ENCODE measurements at regions not wholly inside any gene's neighbourhood (a gene's known extent, or its start where the extent isn't known, plus 50 kb on each side); places are given as distances from the start of the nearest gene placed in this dataset.
"Not testable (repeated sequence)": the region's sequence is repeated elsewhere in the genome, so short reads cannot be mapped to it uniquely, and the experiment has no call there.

GRCh38 chr6:859936-860335 is 167.0 kb upstream of the EXOC2 start:
- peaks cover 0 to 2% (median 0%) of the 10 kb centered on the region in 7 donors for H3K9me3 Mint-ChIP-seq
- H3K27ac ChIP-seq (ENCODE audit: low read depth in 1 of 2, low read length in 2 of 2): no peak overlapping the region
- no peaks in the 10 kb centered on the region for H3K36me3 ChIP-seq (replicated peaks in 1 of 2; ENCODE audit: control insufficient read depth in 1 of 2, insufficient read depth in 2 of 2, low read length in 2 of 2)
- no peak overlapping the region for H2AFZ ChIP-seq (ENCODE audit: insufficient read depth, low read depth, low read length, poor library complexity, severe bottlenecking)
- no peak for DNase-seq
- H3K27me3 Mint-ChIP-seq (ENCODE audit: low read depth in 3 of 3): peaks cover 14 to 20% (median 18%) of the 10 kb centered on the region in 3 donors
- intact Hi-C loops (cut with micrococcal nuclease): no loop called here
- no peak overlapping the region for H3K4me3 ChIP-seq (replicated peaks in 1 of 3; ENCODE audit: low read depth in 2 of 3, low read length in 3 of 3)
- no peak overlapping the region for H3K9ac ChIP-seq (ENCODE audit: insufficient read depth, low read length, poor library complexity, severe bottlenecking)
- TF ChIP-seq, protein P1, sequence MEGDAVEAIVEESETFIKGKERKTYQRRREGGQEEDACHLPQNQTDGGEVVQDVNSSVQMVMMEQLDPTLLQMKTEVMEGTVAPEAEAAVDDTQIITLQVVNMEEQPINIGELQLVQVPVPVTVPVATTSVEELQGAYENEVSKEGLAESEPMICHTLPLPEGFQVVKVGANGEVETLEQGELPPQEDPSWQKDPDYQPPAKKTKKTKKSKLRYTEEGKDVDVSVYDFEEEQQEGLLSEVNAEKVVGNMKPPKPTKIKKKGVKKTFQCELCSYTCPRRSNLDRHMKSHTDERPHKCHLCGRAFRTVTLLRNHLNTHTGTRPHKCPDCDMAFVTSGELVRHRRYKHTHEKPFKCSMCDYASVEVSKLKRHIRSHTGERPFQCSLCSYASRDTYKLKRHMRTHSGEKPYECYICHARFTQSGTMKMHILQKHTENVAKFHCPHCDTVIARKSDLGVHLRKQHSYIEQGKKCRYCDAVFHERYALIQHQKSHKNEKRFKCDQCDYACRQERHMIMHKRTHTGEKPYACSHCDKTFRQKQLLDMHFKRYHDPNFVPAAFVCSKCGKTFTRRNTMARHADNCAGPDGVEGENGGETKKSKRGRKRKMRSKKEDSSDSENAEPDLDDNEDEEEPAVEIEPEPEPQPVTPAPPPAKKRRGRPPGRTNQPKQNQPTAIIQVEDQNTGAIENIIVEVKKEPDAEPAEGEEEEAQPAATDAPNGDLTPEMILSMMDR (IDR thresholded peaks at IDR 0.05): no peak
- H3K4me2 ChIP-seq (replicated peaks; ENCODE audit: extremely low read depth, low read length, poor library complexity, severe bottlenecking): no peak overlapping the region
- WGBS (ENCODE audit: insufficient coverage): 75% methylated on average over 1 of the region's 4 CpGs
- H4K20me1 ChIP-seq (ENCODE audit: insufficient read depth, low read length): no peaks in the 10 kb centered on the region
- no peaks in the 10 kb centered on the region for H3K79me2 ChIP-seq (ENCODE audit: insufficient read depth, low read length)
- peak overlapping the region in 1 of 7 donors; percentile 13 for H3K27ac Mint-ChIP-seq
- no peaks in the 10 kb centered on the region for H3K4me1 Mint-ChIP-seq
- H3K4me3 Mint-ChIP-seq: no peak overlapping the region
- peaks cover 3 to 22% of the 10 kb centered on the region in 2 donors for H3K27me3 ChIP-seq (ENCODE audit: control insufficient read depth in 2 of 2, insufficient read depth in 2 of 2, low read length in 2 of 2)
- no peaks in the 10 kb centered on the region for H3K4me1 ChIP-seq (ENCODE audit: control insufficient read depth in 1 of 2, insufficient read depth in 2 of 2, low read length in 2 of 2)
- H3K36me3 Mint-ChIP-seq: no peaks in the 10 kb centered on the region
- no peaks in the 10 kb centered on the region for H3K9me3 ChIP-seq (replicated peaks in 1 of 2; ENCODE audit: control insufficient read depth in 1 of 2, insufficient read depth in 1 of 2, low read length in 2 of 2)

- H3K4me1 ChIP-seq (ENCODE audit: control insufficient read depth in 1 of 2, insufficient read depth in 2 of 2, low read length in 2 of 2): no peaks in the 10 kb centered on the region
- no peaks in the 10 kb centered on the region for H3K9me3 ChIP-seq (replicated peaks in 1 of 2; ENCODE audit: control insufficient read depth in 1 of 2, insufficient read depth in 1 of 2, low read length in 2 of 2)
- H3K79me2 ChIP-seq (ENCODE audit: insufficient read depth, low read length): no peaks in the 10 kb centered on the region
- peaks cover 6 to 8% (median 7%) of the 10 kb centered on the region in 3 donors for H3K27me3 Mint-ChIP-seq (ENCODE audit: low read depth in 3 of 3)
- TF ChIP-seq, protein P1 (IDR thresholded peaks at IDR 0.05): no peak
- no peak overlapping the region for H3K9ac ChIP-seq (ENCODE audit: insufficient read depth, low read length, poor library complexity, severe bottlenecking)
- H3K36me3 Mint-ChIP-seq: no peaks in the 10 kb centered on the region
- H3K4me3 Mint-ChIP-seq: no peak overlapping the region
- no peaks in the 10 kb centered on the region for H4K20me1 ChIP-seq (ENCODE audit: insufficient read depth, low read length)
- peaks cover 0 to 6% (median 2%) of the 10 kb centered on the region in 7 donors for H3K9me3 Mint-ChIP-seq
- H3K36me3 ChIP-seq (replicated peaks in 1 of 2; ENCODE audit: control insufficient read depth in 1 of 2, insufficient read depth in 2 of 2, low read length in 2 of 2): no peaks in the 10 kb centered on the region
- no peaks in the 10 kb centered on the region for H3K4me1 Mint-ChIP-seq
- no peak overlapping the region for H3K4me2 ChIP-seq (replicated peaks; ENCODE audit: extremely low read depth, low read length, poor library complexity, severe bottlenecking)
- H2AFZ ChIP-seq (ENCODE audit: insufficient read depth, low read depth, low read length, poor library complexity, severe bottlenecking): no peak overlapping the region
- WGBS (ENCODE audit: insufficient coverage): 88% methylated on average over 9 of the region's 12 CpGs
- peaks cover 0 to 4% of the 10 kb centered on the region in 2 donors for H3K27me3 ChIP-seq (ENCODE audit: control insufficient read depth in 2 of 2, insufficient read depth in 2 of 2, low read length in 2 of 2)
- no peak overlapping the region for H3K27ac ChIP-seq (ENCODE audit: low read depth in 1 of 2, low read length in 2 of 2)
- no peak overlapping the region for H3K27ac Mint-ChIP-seq
- no peak overlapping the region for H3K4me3 ChIP-seq (replicated peaks in 1 of 3; ENCODE audit: low read depth in 2 of 3, low read length in 3 of 3)
- DNase-seq: no peak
- intact Hi-C loops (cut with micrococcal nuclease): no loop called here
Observed at GRCh38 chr6:854406-855118, 161.6 kb upstream of the EXOC2 start.

- H3K4me3 Mint-ChIP-seq; H2AFZ ChIP-seq (ENCODE audit: insufficient read depth, low read depth, low read length, poor library complexity, severe bottlenecking); H3K27ac Mint-ChIP-seq; H3K79me2 ChIP-seq (ENCODE audit: insufficient read depth, low read length); H3K4me3 ChIP-seq (replicated peaks in 1 of 3; ENCODE audit: low read depth in 2 of 3, low read length in 3 of 3); H3K4me2 ChIP-seq (replicated peaks; ENCODE audit: extremely low read depth, low read length, poor library complexity, severe bottlenecking); H3K27ac ChIP-seq (ENCODE audit: low read depth in 1 of 2, low read length in 2 of 2); DNase-seq; H3K36me3 Mint-ChIP-seq; H3K9me3 Mint-ChIP-seq; H3K36me3 ChIP-seq (replicated peaks in 1 of 2; ENCODE audit: control insufficient read depth in 1 of 2, insufficient read depth in 2 of 2, low read length in 2 of 2); H4K20me1 ChIP-seq (ENCODE audit: insufficient read depth, low read length); intact Hi-C loops (cut with micrococcal nuclease); H3K4me1 ChIP-seq (ENCODE audit: control insufficient read depth in 1 of 2, insufficient read depth in 2 of 2, low read length in 2 of 2); H3K27me3 ChIP-seq (ENCODE audit: control insufficient read depth in 2 of 2, insufficient read depth in 2 of 2, low read length in 2 of 2); H3K9me3 ChIP-seq (replicated peaks in 1 of 2; ENCODE audit: control insufficient read depth in 1 of 2, insufficient read depth in 1 of 2, low read length in 2 of 2); H3K4me1 Mint-ChIP-seq; H3K9ac ChIP-seq (ENCODE audit: insufficient read depth, low read length, poor library complexity, severe bottlenecking): not testable (repeated sequence)
- H3K27me3 Mint-ChIP-seq (ENCODE audit: low read depth in 3 of 3): peaks cover 2 to 10% (median 5%) of the 10 kb centered on the region in 3 donors
- WGBS (ENCODE audit: insufficient coverage): no CpG with 5 or more reads among the region's 5 CpGs
Observed at GRCh38 chr6:852216-852615, 159.3 kb upstream of the EXOC2 start.
